Medulla oblongata (tissue), 1 donor: ENCODE measurements at regions not wholly inside any gene's neighbourhood (a gene's known extent, or its start where the extent isn't known, plus 50 kb on each side); places are given as distances from the start of the nearest gene placed in this dataset.

Experiments used
- DNase-seq: peaks from one replicate; pipeline ENCODE4 v3.0.0-alpha.2; 2015; ENCODE audit errors: extremely low spot score

- no peak for DNase-seq
These were observed 470.9 kb downstream of the MBD2 start for GRCh38 chr18:53753601-53754000.

- DNase-seq = no peak
These were observed 471.6 kb downstream of the MBD2 start for GRCh38 chr18:53752781-53753367.

- DNase-seq = no peak
These were observed 474.7 kb downstream of the MBD2 start for GRCh38 chr18:53749766-53750165.

DNA sequence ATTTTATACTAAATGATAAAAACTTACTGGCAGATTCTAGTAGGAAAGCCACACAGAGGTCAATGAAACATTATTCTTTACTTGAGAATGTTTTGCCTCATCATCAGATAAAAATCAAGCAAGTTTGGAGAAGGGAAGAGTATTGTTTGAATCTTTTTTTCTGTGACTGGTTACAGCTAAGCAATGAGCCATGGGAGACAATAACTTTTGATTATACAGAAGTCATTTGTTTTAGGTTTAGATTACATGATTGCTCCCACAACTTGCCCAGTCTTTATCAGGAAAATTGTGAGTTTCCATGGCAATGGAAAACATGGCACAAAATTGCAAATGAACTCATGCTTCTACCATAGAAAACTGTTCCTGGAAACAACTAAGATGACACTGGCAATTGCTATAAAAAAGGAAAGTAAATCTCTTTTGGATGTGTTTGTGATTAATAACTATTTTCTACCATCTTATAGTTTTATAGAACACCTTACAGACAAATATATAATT is 476.8 kb downstream of the MBD2 start:
- no peak for DNase-seq

DNA sequence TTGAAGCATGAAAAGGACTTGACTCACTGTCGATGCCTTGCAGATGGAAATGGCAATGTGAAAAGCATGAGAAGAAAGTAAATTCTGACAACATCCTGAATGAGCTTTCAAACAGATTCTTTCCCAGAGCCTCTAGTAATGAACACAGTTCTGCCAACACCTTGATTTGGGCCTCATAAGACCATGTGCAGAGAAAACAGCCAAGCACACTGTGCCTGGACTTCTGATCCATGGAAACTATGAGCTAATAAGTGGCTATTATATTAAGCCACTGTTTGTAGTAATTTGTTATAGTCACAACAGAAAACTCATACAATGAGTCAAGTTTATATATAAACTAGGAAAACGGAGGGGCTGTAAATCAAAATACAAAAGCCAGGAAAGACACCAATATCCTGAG is 477.3 kb downstream of the MBD2 start:
- DNase-seq = no peak

GRCh38 chr18:53745986-53746385 is 478.5 kb downstream of the MBD2 start:
- no peak for DNase-seq

DNA sequence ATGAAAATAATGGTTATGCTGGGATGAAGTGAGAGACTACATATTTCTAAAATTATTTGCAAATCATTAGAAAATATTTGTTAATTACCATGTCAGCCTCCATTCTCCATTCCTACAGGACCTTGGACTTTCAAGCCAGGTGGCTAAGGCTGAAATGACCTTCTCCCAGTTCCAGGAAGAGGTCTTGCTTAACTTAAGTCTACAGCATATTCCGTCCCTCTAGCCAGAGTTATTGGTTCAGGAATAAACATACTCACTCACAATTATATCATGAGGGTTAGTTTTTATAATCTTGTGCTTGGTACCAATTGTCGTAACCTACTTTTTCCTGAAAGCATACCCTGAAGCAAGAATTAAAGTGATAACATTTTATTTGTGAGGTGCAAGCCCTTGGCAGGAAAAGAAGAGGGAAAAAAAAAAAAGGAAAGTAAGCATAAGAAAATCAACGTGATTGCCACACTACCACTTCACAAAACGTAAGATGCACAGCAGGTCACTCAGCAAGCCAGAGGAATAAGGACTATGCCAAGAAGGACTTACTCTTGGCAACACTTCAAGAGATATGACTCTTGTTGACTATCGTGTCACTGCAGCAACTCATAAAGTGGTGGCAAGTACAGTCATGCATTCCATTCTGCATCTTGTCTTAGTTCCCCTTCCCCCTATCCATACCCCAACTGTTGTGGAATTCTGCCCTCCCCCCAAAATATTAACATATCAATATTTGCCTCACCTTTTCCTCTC is 479.1 kb downstream of the MBD2 start:
- no peak for DNase-seq

DNA sequence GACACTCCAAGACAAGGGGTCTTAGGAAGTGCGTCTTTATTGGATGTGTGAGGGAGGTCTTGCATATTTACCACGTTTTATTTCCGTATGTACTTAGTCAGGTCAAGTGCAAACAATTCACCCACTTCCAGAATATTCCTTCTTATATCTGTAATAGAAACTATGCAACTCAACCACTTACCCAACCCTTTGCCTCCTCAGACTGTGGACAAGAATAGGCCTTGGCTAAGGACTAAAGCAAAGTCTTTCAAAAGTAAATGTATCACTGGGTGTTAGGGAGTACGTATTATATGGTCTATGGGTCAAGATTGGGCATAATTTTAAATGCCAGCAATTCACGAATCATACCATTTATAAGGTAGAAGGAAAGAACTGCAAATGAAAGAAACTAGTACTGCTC is 484.8 kb downstream of the MBD2 start:
- no peak for DNase-seq

DNA sequence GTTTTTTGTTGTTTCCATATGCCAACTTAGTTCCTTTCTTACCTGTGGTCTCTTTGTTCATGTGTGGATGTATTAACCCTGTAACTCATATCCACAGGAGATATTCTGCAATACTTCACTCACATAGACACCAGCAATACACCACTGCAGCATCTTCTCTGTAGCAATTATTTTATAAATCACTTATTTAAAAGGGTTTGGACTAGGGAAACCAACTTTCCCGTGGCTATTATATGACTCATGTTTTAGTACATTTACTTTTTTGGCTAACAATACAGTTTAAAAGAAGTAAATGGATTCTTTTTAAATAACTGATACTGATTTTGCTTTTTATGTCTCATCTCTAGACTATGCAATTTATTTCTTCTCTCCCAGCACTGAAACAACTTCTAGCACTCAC is 488.9 kb downstream of the MBD2 start:
- no peak for DNase-seq

DNA sequence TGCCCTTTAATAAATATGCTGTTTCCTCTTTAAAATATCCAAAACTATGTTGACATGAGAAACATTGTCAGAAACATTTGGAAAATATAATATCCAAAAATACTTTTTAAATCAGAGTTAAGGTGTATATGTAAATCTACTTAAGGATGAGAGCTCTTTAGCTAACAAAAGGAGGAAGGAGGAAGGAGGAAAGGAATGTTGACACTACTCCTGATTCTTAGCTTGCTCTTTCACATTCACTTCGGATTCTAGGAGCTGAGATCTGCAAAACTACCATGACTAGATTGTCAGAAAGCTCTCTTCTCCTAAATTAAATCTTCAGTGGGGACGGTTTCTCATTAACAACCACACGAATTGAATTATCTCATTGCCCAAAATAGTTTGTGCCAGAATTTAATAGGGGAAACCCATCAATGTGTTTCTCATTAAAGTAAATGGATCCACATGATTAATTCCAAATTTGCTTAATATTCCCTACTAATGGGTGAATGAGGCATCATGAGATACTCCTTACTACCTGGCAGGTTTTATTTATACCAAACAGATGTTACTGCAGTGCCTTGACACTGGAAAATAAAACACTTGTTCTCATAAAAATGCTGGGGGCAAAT is 509.1 kb downstream of the MBD2 start:
- no peak for DNase-seq

DNA sequence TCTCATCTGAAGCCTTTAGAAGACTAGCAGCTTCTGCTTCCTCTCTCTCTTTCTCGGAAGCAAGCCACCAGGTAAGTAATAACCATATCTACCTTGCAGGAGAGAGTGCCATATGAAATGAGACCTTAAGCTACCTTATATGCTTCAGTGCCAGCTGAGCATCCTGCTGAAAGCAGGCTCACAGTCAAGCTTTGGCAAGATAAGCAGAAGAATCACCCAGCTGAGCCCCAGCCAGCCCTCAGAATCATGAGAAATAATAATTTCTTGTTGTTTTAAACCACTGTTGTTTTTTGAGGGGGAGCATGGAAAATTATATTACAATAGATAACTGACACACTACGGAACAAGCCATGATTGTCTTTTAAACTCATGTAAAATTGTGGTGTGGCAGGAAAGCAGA is 514.4 kb downstream of the MBD2 start:
- no peak for DNase-seq

DNA sequence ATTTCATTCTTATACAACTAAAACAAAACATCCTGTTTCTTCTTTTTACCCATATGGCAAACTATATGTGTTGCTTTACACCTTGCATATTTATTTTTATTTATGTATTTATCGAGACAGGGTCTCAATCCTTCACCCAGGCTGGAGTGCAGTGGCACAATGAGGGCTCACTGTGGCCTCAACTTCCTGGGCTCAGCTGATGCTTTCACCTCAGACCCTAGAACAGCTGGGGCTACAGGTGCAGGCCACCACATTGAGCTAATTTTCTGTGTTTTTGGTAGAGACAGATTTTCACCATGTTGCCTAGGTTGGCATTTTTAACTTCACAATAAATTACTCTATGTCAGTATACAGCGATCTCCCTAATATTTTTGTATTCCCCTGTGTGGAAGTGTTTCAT is 522.0 kb downstream of the MBD2 start:
- no peak for DNase-seq

- no peak for DNase-seq
These were observed 522.8 kb downstream of the MBD2 start for GRCh38 chr18:53701697-53702096.

DNA sequence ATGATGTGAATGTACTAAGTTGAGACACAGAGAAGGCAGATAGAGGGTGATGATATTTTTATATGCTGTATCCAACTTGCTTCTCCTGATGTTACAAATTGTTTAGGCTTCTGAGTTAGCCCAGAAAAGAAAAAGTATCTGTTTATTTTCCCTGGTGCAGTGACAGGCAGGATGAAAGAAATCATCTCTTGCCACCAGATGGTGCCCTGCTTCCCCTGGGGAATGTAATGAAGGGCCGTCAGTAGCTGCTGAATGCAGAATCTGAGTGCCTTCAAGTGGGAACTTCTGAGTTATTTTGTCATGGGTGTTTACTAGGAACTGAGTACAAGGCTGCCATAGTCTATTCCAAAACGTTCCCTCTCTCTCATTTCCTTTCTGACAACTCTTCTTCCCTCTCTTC is 525.6 kb downstream of the MBD2 start:
- DNase-seq = peak; percentile 53

- DNase-seq = no peak
These were observed 534.6 kb downstream of the MBD2 start for GRCh38 chr18:53689886-53690285.

GRCh38 chr18:53686965-53687364 is 537.5 kb downstream of the MBD2 start:
- no peak for DNase-seq

DNA sequence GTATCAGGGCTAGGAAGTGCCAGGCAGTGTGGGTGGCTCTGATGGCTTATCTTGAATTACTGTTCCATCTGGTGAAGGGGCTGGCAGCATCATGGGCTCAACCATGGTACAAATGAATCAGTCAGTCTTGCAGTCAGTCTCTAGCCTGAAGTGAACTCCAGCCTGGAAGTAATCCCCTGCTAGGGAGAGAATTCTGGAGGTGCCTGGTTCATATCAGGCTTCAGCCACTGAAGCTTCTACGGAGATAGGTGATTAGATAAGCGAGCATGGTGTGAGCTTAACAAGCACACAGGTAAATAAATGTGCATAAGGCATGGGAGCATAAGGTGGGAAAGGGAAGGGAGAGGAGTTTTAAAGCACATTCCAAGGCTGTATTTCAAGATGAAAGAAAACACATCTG is 541.7 kb downstream of the MBD2 start:
- no peak for DNase-seq

DNA sequence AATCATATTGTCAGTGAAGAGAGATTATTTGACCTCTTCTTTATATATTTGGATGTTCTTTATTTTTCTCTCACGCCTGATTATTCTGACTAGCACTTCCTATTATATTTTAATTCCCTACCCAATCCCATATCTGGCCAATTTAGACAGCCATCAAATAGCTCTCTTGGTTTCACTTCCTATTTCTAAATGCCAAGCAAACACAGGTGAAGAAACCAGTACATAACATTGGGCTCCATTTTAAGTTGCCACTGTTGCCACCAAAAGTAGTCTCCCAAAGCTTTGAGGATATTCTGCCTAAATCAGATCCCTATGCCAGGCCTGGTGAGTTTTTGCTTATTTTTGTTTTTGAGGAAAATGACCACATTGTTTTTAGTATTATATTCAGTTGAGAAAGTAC is 547.0 kb downstream of the MBD2 start:
- DNase-seq = no peak

DNA sequence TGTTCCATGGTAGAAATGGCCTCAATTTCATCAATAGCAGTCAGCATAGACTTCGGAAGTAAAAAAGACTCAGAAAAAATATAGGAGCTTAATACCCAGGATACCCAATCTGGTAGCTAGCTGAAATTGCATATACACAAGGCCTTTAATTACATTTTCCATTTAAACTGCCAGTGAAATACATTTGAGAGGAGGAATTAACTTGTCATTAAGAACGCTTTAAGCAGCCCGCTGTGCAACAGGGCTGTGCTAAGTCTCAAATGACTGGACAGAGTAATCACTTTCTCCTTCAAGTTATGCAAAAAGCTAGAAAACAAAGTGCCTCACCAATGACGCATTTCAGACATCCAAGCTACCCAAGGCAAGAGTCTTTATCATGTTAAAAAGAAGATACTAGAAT is 558.8 kb downstream of the MBD2 start:
- DNase-seq = no peak

DNA sequence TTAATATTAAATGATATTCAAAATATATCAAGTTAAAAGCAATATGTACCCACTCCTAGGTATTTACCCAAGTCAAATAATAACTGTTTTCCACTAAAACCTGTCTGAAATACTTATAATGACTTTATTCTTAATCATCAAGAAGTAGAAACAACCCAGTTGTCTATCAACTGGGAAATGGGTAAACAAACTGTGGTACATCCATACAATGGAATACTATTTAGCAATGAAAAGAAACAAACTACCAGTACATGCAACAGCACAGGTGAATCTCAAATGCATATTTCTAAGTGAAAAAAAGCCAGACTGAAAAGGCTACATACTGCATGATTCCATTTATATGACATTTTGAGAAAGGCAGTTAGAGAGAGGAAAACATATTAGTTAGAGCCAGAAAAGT is 559.9 kb downstream of the MBD2 start:
- no peak for DNase-seq

DNA sequence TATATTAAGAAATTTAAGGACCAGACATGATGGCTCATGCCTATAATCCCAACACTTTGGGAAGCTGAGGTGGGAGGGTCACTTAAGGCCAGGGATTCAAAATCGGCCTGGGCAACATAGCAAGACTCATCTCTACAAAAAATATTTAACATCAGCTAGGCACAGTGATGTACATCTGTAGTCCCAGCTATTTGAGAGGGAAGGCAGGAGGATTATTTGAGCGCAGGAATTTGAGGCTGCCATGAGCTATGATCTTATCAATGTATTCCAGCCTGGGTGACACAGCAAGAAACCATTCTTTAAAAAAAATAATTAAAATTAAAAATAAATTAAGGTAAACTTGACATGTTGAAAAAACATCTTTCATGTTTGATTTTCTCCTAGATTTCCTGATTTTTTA is 564.2 kb downstream of the MBD2 start:
- DNase-seq = no peak

DNA sequence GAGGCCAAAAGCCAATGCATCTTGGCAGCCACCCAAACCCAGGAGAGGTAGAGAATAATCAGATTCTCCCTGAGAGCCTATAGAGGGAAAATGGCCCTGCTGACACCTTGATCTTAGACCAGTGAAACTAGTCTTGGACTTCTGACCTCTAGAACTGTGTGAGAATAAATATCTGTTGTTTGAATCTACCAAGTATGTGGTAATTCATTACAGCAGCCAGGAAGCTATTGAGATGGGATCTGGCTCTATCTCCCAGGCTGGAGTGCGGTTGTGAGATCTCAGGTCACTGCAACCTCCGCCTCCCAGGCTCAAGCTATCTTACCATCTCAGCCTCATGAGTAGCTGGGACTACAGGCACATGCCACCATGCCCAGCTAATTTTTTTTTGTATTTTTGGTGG is 567.2 kb downstream of the MBD2 start:
- no peak for DNase-seq

DNA sequence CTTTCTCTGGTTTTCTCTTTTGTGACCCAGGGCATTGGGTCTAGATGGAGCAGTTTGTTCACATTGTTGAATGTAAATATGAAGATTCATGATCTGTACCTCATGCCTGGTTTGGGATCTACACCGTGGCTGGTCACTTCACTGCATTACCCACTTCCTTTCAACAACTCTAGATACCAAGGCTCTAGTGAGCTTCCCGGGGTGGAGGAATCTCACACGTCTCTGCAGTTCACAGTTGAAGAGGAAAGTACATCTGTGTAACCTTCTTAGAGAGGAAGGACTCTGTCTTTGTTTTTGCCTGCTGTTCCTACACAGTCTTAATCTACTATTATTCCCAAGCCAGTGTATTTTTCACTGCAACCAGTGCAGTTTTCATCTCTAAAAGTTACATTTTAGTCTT is 574.8 kb downstream of the MBD2 start:
- no peak for DNase-seq
